GM21390 (cell line): ENCODE measurements at regions not wholly inside any gene's neighbourhood (a gene's known extent, or its start where the extent isn't known, plus 50 kb on each side); places are given as distances from the start of the nearest gene placed in this dataset.
"Not testable (repeated sequence)": the region's sequence is repeated elsewhere in the genome, so short reads cannot be mapped to it uniquely, and the experiment has no call there.

ENCODE experiments used
- ATAC-seq: cut with Tn5 transposase; IDR thresholded peaks from one replicate; pipeline ENCODE4 v1.9.1; 2021; ENCODE audit not compliant: unreplicated experiment

DNA sequence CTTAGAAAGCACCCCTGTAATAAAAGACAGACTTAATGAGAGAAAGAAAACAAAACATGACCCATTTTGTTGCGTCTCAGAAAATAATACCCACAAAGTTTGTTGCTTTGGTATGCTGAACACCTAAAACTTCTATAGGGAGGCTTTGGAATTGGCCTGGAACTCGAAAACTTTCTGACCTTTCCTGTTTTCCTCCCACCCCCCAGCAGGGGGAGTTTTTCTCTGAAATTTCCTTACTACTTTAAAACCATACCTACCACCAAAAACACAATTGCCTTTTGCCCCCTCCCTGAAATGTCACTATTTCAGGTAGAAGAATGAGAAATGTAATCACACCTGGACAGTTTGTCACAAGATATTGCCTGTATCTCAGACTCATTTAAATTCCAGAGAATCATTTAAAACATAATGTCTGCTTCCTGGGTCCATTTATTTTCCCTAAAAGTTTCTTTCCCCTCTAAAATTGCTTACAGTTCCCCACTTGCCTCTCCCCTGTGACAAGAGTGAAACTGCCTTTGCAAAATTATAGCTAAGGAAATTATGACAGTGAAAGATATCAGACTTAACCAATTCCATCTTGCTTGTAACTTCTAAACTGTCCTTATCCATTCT, 2700.2 kb downstream of the PCDH9 start:
- no peak for ATAC-seq

DNA sequence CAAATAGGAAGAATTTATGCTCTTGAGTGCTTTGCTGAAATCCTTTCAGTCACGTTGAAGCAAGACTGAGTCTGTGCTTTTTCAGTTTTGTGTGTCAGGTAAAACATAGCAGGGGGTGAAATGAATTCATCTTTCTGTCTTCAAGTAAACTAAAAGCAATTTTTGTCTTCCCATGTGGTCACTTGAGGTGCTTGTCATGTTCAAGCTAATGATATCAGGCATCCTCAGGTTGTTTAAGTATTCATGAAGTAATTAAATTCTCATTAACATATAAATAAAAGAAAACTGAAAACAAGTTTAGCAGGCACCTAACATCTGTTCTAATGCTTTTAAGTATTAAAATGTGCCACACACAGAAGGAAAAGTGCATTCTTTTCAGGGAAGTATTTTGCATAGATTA, 2701.3 kb downstream of the PCDH9 start:
- ATAC-seq, result no peak

DNA sequence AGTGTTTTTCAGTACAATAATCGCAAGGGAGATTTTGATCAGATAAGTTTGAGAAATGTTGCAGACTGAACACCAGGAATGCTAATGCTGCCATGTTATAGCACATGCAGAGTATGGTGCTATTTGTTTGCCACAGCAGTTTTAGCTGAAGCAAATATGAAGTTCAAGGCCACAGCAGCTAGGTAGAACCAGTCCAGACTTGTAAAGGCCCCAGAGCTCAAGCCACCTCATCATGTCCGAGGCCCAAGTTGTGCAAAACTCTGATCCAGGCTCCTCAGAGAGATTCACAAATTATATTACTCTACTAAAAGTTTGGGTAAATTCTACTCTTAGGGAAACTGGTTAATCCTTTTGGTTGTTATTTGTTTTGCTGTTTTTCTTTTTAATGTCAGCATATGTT, 2702.6 kb downstream of the PCDH9 start:
- no peak for ATAC-seq

DNA sequence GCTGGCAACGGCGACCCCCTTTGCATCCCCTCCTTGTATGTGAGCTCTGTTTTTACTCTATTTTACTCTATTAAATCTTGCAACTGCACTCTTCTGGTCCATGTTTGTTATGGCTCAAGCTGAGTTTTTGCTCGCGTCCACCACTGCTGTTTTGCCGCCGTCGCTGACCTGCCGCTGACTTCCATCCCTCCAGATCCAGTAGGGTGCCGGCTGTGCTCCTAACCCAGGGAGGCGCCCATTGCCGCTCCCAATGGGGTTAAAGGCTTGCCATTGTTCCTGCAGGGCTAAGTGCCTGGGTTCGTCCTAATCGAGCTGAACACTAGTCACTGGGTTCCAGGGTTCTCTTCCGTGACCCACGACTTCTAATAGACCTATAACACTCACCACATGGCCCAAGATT, 2704.4 kb downstream of the PCDH9 start:
- ATAC-seq, result no peak

DNA sequence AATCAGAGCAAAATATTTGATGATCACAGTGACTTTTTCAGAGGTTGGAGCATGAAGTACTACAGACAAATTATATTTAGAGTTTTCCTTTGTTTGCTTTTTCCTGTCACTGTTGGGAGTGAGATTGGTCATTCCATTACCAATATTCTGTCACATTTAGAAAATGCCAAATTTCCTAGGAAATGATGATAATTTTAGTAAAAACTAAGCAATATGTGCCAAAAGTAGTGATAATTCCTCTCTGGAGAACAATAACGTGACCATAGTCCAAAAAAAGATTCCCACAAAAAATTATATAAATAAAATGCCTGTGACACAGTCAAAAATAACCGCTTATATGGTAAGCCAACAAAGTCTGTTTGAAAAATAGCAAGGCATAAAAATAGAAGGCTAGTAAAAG, 2719.4 kb downstream of the PCDH9 start:
- ATAC-seq, result no peak

- no peak for ATAC-seq
Observed at GRCh38 chr13:64506246-64506645, 2723.9 kb downstream of the PCDH9 start.

GRCh38 chr13:64505336-64505910, 2724.7 kb downstream of the PCDH9 start:
- ATAC-seq, result no peak

GRCh38 chr13:64488731-64489130, 2741.4 kb downstream of the PCDH9 start:
- no peak for ATAC-seq

DNA sequence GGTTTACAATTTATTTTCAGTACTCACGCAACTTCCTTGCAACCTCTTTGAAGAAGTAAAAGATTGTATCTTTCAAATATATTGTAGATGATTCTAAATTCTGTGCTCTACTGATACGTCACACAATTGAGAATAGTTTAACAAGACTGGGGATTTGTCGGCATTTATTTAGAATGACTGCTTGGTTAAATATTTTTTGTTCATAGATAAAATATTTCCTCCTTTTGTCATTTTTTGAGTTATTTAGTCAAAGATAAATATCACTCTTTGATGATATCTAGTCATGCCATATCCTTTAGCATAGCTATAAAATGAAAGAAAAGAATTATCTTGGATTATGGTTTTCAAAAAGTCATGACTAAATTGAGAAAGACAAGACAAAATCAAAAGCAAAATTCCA, 2747.8 kb downstream of the PCDH9 start:
- ATAC-seq, result no peak

DNA sequence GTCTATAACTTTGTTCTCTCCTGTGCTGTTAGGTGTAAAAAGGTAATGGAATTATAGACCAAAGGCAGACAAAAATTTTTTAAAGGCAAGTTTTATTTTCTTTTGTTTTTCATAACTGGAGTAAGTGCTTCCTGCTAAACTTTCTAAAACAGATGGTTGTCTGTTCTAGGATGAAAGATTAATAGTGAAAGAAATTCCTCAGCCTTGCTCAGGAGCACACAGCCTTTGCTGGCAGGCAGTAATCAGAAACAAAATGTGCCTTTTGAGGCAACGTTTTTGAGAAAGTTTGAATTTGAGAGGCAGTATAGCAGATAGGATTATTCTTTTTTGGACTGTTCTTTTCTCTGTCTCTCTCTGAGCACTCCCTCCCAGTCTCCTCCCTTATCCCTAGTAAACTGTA, 2749.5 kb downstream of the PCDH9 start:
- no peak for ATAC-seq

DNA sequence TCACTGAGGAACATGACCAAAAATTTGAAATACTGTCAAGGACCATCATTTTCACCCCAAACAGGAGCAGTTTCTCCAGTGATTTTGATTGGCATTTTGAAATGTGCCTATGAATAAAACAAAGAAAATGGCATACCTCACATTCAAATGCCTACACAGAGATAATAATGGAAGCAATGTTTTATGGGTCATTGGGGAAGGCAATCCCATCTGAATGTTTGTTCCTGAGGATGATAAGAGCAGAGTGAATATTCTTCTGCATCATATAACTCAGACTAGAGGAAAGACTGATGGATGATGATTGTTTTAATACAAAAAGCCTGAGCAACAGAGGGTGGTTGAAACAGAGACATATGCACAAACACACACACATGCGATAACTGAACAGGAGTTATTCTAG, 2749.9 kb downstream of the PCDH9 start:
- no peak for ATAC-seq

DNA sequence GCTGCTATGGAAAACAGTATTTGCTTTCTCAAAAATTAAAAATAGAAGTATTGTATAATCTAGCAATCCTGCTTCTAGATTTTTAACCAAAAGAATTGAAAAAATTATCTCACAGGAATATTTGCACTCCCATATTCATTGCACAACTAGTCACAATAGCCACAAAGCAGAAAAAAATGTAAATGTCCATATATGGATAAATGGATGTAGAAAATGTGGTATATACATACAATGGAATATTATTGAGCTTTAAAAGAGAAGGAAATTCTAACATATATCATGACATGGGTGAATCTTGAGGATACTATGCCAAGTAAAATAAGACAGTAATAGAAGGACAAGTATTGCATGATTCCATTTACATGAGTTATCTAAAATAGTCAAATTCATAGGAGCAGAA, 2753.0 kb downstream of the PCDH9 start:
- ATAC-seq, result no peak

- not testable (repeated sequence) for ATAC-seq
Observed at GRCh38 chr13:64476041-64476568, 2754.0 kb downstream of the PCDH9 start.

GRCh38 chr13:64471916-64472315, 2758.2 kb downstream of the PCDH9 start:
- no peak for ATAC-seq

GRCh38 chr13:64470751-64471150, 2759.4 kb downstream of the PCDH9 start:
- no peak for ATAC-seq

DNA sequence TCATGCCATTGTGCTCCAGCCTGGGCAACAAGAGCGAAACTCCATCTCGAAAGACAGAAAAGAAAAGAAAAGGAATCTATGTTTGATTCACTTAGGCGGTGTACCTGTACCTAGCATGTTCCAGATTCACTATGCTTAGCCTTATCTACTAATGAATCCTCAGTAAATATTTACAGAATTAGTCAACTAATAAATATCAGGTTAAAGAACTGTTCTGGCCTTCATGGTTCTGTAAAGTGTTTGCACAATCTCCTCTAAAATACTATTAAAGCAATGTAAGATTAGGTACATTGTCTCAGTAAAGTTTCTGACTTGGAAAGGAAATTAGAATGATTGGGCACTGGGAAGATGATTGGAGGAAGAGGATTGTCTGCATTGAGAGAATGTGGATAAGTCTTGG, 2770.4 kb downstream of the PCDH9 start:
- no peak for ATAC-seq

DNA sequence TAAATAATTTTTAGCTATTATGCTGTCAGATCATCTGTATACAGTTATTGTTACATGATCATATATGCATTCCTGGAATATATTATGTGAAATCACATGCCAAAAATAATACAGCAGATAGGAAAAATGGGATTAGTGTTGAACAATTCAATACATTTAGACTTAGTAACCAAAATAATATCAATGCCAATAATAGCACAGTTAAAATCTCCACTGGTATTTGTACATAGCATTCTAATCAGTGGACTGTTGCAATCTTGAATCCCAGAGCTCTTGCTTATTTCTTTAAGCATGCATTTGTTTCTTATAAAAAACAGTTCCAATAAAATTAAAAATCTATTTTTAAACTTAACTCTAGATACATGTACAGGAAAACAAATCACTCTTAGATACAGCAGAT, 2772.2 kb downstream of the PCDH9 start:
- ATAC-seq, result no peak

DNA sequence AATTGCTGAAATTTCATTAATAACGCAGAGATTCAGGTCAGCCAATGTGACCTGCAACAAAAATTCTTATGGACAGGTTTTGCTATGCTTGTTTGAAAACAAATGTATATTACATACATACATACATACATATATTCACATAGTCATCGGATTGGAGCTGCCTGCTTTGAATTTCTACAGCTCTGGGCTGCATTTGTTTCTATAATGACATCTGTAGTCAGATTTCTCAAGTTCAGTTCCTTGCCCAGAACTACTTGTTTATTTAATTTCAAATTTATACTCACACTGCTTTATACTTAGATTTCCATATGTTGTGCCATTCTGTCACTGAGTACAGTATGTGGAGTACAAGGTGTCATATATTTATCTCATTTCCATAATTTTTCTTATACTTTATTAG, 2775.0 kb downstream of the PCDH9 start:
- no peak for ATAC-seq

- no peak for ATAC-seq
Observed at GRCh38 chr13:64453831-64454230, 2776.3 kb downstream of the PCDH9 start.

GRCh38 chr13:64446372-64446771, 2783.8 kb downstream of the PCDH9 start:
- no peak for ATAC-seq

DNA sequence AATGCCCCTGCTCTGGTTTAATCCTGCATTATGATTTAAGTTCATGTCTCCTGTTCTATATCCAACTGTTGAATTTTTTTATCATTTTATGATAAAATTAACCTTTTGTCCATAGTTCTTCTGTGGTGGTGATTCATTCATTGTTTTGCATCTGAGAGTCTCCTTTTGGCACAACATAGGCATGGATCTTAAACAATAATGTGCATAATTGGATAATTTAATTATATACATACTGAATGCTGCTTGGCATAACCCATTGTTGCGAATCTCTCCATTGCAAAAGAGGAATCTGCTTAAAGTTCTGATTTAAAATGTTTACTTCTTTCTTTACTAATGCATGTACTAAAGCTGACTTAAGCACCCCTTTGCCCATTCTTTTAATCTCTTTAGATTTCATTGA, 2788.4 kb downstream of the PCDH9 start:
- no peak for ATAC-seq

- no peak for ATAC-seq
Observed at GRCh38 chr13:64438084-64438483, 2792.1 kb downstream of the PCDH9 start.

- ATAC-seq, result no peak
Observed at GRCh38 chr13:64429691-64430090, 2800.4 kb downstream of the PCDH9 start.
